ENCODE measurements at regions not wholly inside any gene's neighbourhood (a gene's known extent, or its start where the extent isn't known, plus 50 kb on each side); places are given as distances from the start of the nearest gene placed in this dataset.

DNA sequence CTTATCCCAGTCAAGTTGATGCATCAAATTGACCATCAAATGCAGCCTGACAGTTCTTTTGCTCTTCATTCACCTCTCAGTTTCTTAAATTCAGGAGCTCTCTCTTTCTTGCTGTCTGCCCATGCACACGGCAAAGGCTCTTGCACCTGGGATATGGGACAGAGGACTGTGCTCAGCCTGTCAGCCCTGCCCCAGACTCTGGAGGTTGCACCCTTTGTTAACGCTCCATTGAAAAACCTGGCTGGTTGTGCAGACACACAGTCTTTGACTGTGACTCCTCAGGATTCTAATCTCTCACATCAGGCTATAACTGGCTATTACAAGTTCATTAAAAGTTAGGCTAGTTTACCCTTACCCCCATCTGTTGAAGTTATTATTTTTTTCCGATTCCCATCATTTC, 1032.5 kb downstream of the SOCS6 start:
- TF ChIP-seq CTCF (IDR thresholded peaks at IDR 0.05) (no peak), POLR2A (IDR thresholded peaks at IDR 0.05) (no peak)

All from uterus (tissue), 2 donors.